ENCODE measurements at regions not wholly inside any gene's neighbourhood (a gene's known extent, or its start where the extent isn't known, plus 50 kb on each side); places are given as distances from the start of the nearest gene placed in this dataset.

GRCh38 chr3:117447419-117447818 is 737.8 kb downstream of the TUSC7 start:
- no peak for DNase-seq
- no peak for TF ChIP-seq POLR2A (IDR thresholded peaks at IDR 0.05)
- no peak for TF ChIP-seq EP300 (IDR thresholded peaks at IDR 0.05)
- TF ChIP-seq, protein P1, sequence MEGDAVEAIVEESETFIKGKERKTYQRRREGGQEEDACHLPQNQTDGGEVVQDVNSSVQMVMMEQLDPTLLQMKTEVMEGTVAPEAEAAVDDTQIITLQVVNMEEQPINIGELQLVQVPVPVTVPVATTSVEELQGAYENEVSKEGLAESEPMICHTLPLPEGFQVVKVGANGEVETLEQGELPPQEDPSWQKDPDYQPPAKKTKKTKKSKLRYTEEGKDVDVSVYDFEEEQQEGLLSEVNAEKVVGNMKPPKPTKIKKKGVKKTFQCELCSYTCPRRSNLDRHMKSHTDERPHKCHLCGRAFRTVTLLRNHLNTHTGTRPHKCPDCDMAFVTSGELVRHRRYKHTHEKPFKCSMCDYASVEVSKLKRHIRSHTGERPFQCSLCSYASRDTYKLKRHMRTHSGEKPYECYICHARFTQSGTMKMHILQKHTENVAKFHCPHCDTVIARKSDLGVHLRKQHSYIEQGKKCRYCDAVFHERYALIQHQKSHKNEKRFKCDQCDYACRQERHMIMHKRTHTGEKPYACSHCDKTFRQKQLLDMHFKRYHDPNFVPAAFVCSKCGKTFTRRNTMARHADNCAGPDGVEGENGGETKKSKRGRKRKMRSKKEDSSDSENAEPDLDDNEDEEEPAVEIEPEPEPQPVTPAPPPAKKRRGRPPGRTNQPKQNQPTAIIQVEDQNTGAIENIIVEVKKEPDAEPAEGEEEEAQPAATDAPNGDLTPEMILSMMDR (IDR thresholded peaks at IDR 0.05) = no peak
- no peak for TF ChIP-seq POLR2AphosphoS5 (IDR thresholded peaks at IDR 0.05)

DNA sequence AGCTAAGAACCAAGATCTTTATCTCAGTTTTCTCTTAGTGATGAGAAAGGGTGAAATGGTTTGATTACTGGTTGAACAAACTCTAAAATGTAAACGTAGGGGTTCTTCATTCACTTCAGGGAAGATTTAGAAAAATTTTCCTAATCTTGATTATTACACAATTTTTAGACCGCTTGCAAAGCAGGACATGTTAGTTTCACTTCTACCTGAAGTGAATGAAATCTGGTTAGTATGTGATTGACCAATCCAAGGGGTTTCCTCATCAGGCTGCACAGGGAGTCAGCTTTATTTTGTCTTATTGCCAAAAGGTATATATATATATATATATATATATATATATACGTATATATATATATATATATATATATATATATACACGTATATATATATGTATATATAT is 740.4 kb downstream of the TUSC7 start:
- intact Hi-C loops (cut with DNase I; ENCODE audit: low total_unique reads) = no loop called here
- Histone ChIP-seq H3K4me1 (no peaks in the 10 kb centered on the region), H3K36me3 (no peaks in the 10 kb centered on the region), H3K27ac (no peak overlapping the region), H3K9me3 (no peaks in the 10 kb centered on the region), H3K4me3 (no peak overlapping the region), H3K27me3 (no peaks in the 10 kb centered on the region)
- TF ChIP-seq EP300 (IDR thresholded peaks at IDR 0.05) = no peak
- TF ChIP-seq, protein P1 (IDR thresholded peaks at IDR 0.05) = no peak
- TF ChIP-seq POLR2A (IDR thresholded peaks at IDR 0.05) = no peak
- TF ChIP-seq POLR2AphosphoS5 (IDR thresholded peaks at IDR 0.05) = no peak
- DNase-seq = no peak
- WGBS, 5 donors = 44 to 66% (median 50%) methylated on average over 3 to 4 of the region's 4 CpGs

More at GRCh38 chr3:117447419-117447818, 737.8 kb downstream of the TUSC7 start:
- H3K36me3 ChIP-seq = no peaks in the 10 kb centered on the region
- H3K4me1 ChIP-seq = no peaks in the 10 kb centered on the region
- no peak overlapping the region for H3K4me3 ChIP-seq
- 55 to 76% (median 73%) methylated on average over 4 of the region's 4 CpGs for WGBS, 5 donors
- intact Hi-C loops (cut with DNase I; ENCODE audit: low total_unique reads) = no loop called here
- H3K9me3 ChIP-seq = no peaks in the 10 kb centered on the region
- no peaks in the 10 kb centered on the region for H3K27me3 ChIP-seq
- no peak overlapping the region for H3K27ac ChIP-seq

GRCh38 chr3:117454254-117454653 is 744.7 kb downstream of the TUSC7 start:
- Histone ChIP-seq H3K4me3 (no peak overlapping the region), H3K4me1 (no peaks in the 10 kb centered on the region), H3K9me3 (no peaks in the 10 kb centered on the region), H3K27me3 (no peaks in the 10 kb centered on the region), H3K27ac (no peak overlapping the region), H3K36me3 (no peaks in the 10 kb centered on the region)
- DNase-seq = no peak
- WGBS, 5 donors = 26 to 65% (median 62%) methylated on average over 1 of the region's 1 CpG
- TF ChIP-seq POLR2AphosphoS5 (IDR thresholded peaks at IDR 0.05) = no peak
- no peak for TF ChIP-seq POLR2A (IDR thresholded peaks at IDR 0.05)
- TF ChIP-seq, protein P1 (IDR thresholded peaks at IDR 0.05) = no peak
- no peak for TF ChIP-seq EP300 (IDR thresholded peaks at IDR 0.05)
- intact Hi-C loops (cut with DNase I; ENCODE audit: low total_unique reads) = no loop called here

DNA sequence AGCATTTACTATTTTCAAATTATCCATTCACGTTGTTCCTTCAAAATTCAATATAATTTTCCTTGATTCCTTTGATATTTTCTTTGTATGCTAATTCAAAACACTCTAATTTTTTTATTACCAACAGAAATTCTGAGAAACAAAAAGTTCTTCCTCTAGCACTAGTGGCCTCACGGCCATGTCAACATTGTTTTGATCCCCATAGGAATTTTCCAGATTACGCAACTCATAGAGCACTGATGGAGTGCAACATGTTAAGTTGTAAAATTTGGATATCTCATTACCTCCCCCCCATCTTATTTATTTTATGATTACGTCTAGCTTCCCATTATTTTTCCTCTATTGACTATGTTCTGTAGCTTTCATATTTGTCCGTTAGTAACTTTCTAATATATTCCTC is 745.3 kb downstream of the TUSC7 start:
- TF ChIP-seq EP300 (IDR thresholded peaks at IDR 0.05) = no peak
- TF ChIP-seq POLR2A (IDR thresholded peaks at IDR 0.05) = no peak
- TF ChIP-seq POLR2AphosphoS5 (IDR thresholded peaks at IDR 0.05) = no peak
- TF ChIP-seq, protein P1 (IDR thresholded peaks at IDR 0.05) = no peak
- Histone ChIP-seq H3K4me1 (no peaks in the 10 kb centered on the region), H3K27ac (no peak overlapping the region), H3K4me3 (no peak overlapping the region), H3K36me3 (no peaks in the 10 kb centered on the region), H3K27me3 (no peaks in the 10 kb centered on the region), H3K9me3 (no peaks in the 10 kb centered on the region)
- intact Hi-C loops (cut with DNase I; ENCODE audit: low total_unique reads) = no loop called here
- DNase-seq = no peak
- WGBS, 5 donors = 82 to 90% (median 85%) methylated on average over 5 of the region's 5 CpGs
